Natural killer cell (primary cell): ENCODE measurements at regions not wholly inside any gene's neighbourhood (a gene's known extent, or its start where the extent isn't known, plus 50 kb on each side); places are given as distances from the start of the nearest gene placed in this dataset.

Experiments
- ATAC-seq, 3 donors: fragments of 150-1000 bp in 2 of 3; fragments of 200-7000 bp in 1 of 3; cut with Tn5 transposase; 1 replicate in 1 of 3; 2 replicates in 2 of 3; pipeline ENCODE4 v1.10.0; 2021; ENCODE audit warnings: mild to moderate bottlenecking in 2 of 3, moderate library complexity in 2 of 3
- DNase-seq, 2 donors: peaks; one replicate each; pipeline versions ENCODE4 v3.0.0 to v3.0.0-alpha.2; 2013 to 2021; ENCODE audit warnings: mixed read lengths in 1 of 2
- H3K27ac ChIP-seq: one replicate; pipeline ENCODE4 v1.5.1; 2013; ENCODE audit warnings: mild to moderate bottlenecking, low read length
- H3K27me3 ChIP-seq: one replicate; pipeline ENCODE4 v1.6.1; 2013; ENCODE audit warnings: low read length; ENCODE audit not compliant: control insufficient read depth, insufficient read depth
- H3K36me3 ChIP-seq: one replicate; pipeline ENCODE4 v1.6.1; 2013; ENCODE audit warnings: low read length; ENCODE audit not compliant: control insufficient read depth, insufficient read depth
- H3K4me1 ChIP-seq: one replicate; pipeline ENCODE4 v1.6.1; 2013; ENCODE audit warnings: low read length; ENCODE audit not compliant: control insufficient read depth, insufficient read depth
- H3K4me3 ChIP-seq: one replicate; pipeline ENCODE4 v1.5.1; 2013; ENCODE audit warnings: low read length
- H3K9me3 ChIP-seq: one replicate; pipeline ENCODE4 v1.6.1; 2013; ENCODE audit warnings: low read length; ENCODE audit not compliant: control insufficient read depth, insufficient read depth
- H3K27ac Mint-ChIP-seq, 2 donors: one replicate each; pipeline ENCODE4 v1.8.0; 2022; ENCODE audit warnings: mild to moderate bottlenecking in 2 of 2, mixed read lengths in 2 of 2, moderate library complexity in 1 of 2
- H3K27me3 Mint-ChIP-seq, 2 donors: one replicate each; pipeline ENCODE4 v1.8.0; 2022; ENCODE audit warnings: low read depth in 2 of 2, mixed read lengths in 2 of 2
- H3K36me3 Mint-ChIP-seq: one replicate; pipeline ENCODE4 v1.8.0; 2022; ENCODE audit warnings: mixed read lengths
- H3K4me1 Mint-ChIP-seq, 2 donors: one replicate each; pipeline ENCODE4 v1.8.0; 2022; ENCODE audit warnings: mixed read lengths in 2 of 2
- H3K4me3 Mint-ChIP-seq: one replicate; pipeline ENCODE4 v1.8.0; 2022; ENCODE audit warnings: mild to moderate bottlenecking, moderate library complexity, mixed read lengths
- H3K9me3 Mint-ChIP-seq, 2 donors: one replicate each; pipeline ENCODE4 v1.8.0; 2022; ENCODE audit warnings: mixed read lengths in 2 of 2
- CTCF ChIP-seq: fragments of 200-600 bp; IDR thresholded peaks from one replicate; pipeline ENCODE4 v1.8.0; 2022; ENCODE audit warnings: antibody characterized with exemption
- WGBS: methylation state at CpG from one replicate; pipeline ENCODE4 v1.1.7; 2013; ENCODE audit warnings: missing lambda C conversion rate; ENCODE audit not compliant: insufficient coverage; 5-methylcytosine and 5-hydroxymethylcytosine counted together
- intact Hi-C: fragments of 100-400 bp; cut with micrococcal nuclease; formaldehyde crosslinking; loops from one replicate; pipeline ENCODE4 v1.14.2; 2022

- DNase-seq = no peak
These were observed 206.1 kb downstream of the KCNJ2 start for GRCh38 chr17:70375406-70375805.

GRCh38 chr17:70375813-70376770 is 206.8 kb downstream of the KCNJ2 start:
- H3K4me3 Mint-ChIP-seq = no peak overlapping the region
- no peaks in the 10 kb centered on the region for H3K4me1 ChIP-seq
- no peaks in the 10 kb centered on the region for H3K27me3 Mint-ChIP-seq
- H3K27ac Mint-ChIP-seq = no peak overlapping the region
- H3K4me3 ChIP-seq = no peak overlapping the region
- intact Hi-C loops = no loop called here
- 94% methylated on average over 4 of the region's 4 CpGs for whole genome bisulfite sequencing
- H3K27ac ChIP-seq = no peak overlapping the region
- H3K9me3 Mint-ChIP-seq = peaks cover 2 to 5% of the 10 kb centered on the region in 2 donors
- ATAC-seq (no peak), DNase-seq (no peak)
- no peaks in the 10 kb centered on the region for H3K36me3 Mint-ChIP-seq
- no peak for TF ChIP-seq CTCF
- no peaks in the 10 kb centered on the region for H3K27me3 ChIP-seq
- H3K36me3 ChIP-seq = no peaks in the 10 kb centered on the region
- H3K9me3 ChIP-seq = no peaks in the 10 kb centered on the region
- no peaks in the 10 kb centered on the region for H3K4me1 Mint-ChIP-seq

More at GRCh38 chr17:70375406-70375805, 206.1 kb downstream of the KCNJ2 start:
- Mint-ChIP-seq H3K4me3 (no peak overlapping the region), H3K9me3 (peaks cover 2 to 5% of the 10 kb centered on the region in 2 donors), H3K27me3 (no peaks in the 10 kb centered on the region), H3K36me3 (no peaks in the 10 kb centered on the region), H3K4me1 (no peaks in the 10 kb centered on the region), H3K27ac (no peak overlapping the region)
- H3K9me3 ChIP-seq = no peaks in the 10 kb centered on the region
- no peak for TF ChIP-seq CTCF
- H3K27ac ChIP-seq = no peak overlapping the region
- H3K27me3 ChIP-seq = no peaks in the 10 kb centered on the region
- no peak overlapping the region for H3K4me3 ChIP-seq
- 86% methylated on average over 1 of the region's 1 CpG for WGBS
- ATAC-seq = no peak
- intact Hi-C loops = no loop called here
- H3K4me1 ChIP-seq = no peaks in the 10 kb centered on the region
- H3K36me3 ChIP-seq = no peaks in the 10 kb centered on the region

- no peak overlapping the region for H3K4me3 ChIP-seq
- intact Hi-C loops = no loop called here
- H3K4me1 Mint-ChIP-seq = no peaks in the 10 kb centered on the region
- H3K4me3 Mint-ChIP-seq = no peak overlapping the region
- DNase-seq = no peak
- no peak for TF ChIP-seq CTCF
- H3K36me3 ChIP-seq = no peaks in the 10 kb centered on the region
- no peak for ATAC-seq
- H3K27ac ChIP-seq = no peak overlapping the region
- no peaks in the 10 kb centered on the region for H3K4me1 ChIP-seq
- no peaks in the 10 kb centered on the region for H3K27me3 ChIP-seq
- peaks cover 2% of the 10 kb centered on the region in 2 donors for H3K9me3 Mint-ChIP-seq
- H3K27me3 Mint-ChIP-seq = no peaks in the 10 kb centered on the region
- H3K9me3 ChIP-seq = no peaks in the 10 kb centered on the region
- no peaks in the 10 kb centered on the region for H3K36me3 Mint-ChIP-seq
- no peak overlapping the region for H3K27ac Mint-ChIP-seq
- WGBS = 71% methylated on average over 2 of the region's 4 CpGs
These were observed 208.3 kb downstream of the KCNJ2 start for GRCh38 chr17:70377654-70378053.
